OCI-LY3 (cell line): ENCODE measurements at regions not wholly inside any gene's neighbourhood (a gene's known extent, or its start where the extent isn't known, plus 50 kb on each side); places are given as distances from the start of the nearest gene placed in this dataset.

Source experiments
- H2AFZ ChIP-seq: fragments of 200-600, 300-600 bp; shearing (Covaris generic); 2 replicates; pipeline ENCODE4 v1.6.0; 2014; ENCODE audit warnings: antibody characterized with exemption, low read depth, low read length
- H3K27ac ChIP-seq: fragments of 200-600, 300-600 bp; sonication (generic); 2 replicates; pipeline ENCODE4 v1.5.1; 2014; ENCODE audit warnings: mild to moderate bottlenecking, low read length, moderate library complexity, mixed read lengths
- H3K27me3 ChIP-seq: fragments of 200-600, 300-600 bp; sonication (generic); 2 replicates; pipeline ENCODE4 v1.6.1; 2014; ENCODE audit warnings: low read depth, low read length, mixed read lengths
- H3K36me3 ChIP-seq: fragments of 200-600, 300-600 bp; sonication (generic); replicated peaks from 2 replicates; pipeline ENCODE3; 2014; ENCODE audit warnings: low read depth, low read length, mixed read lengths
- H3K4me1 ChIP-seq: fragments of 300-600, 200-600 bp; sonication (generic); 2 replicates; pipeline ENCODE4 v1.6.1; 2014; ENCODE audit warnings: low read length, mixed read lengths
- H3K4me2 ChIP-seq: fragments of 200-600, 300-600 bp; sonication (generic); 2 replicates; pipeline ENCODE4 v1.6.1; 2014; ENCODE audit warnings: low read length, mixed read lengths
- H3K4me3 ChIP-seq: fragments of 300-600, 200-600 bp; sonication (generic); 2 replicates; pipeline ENCODE4 v1.5.1; 2014; ENCODE audit warnings: antibody characterized with exemption, mild to moderate bottlenecking, low read length, moderate library complexity
- H3K79me2 ChIP-seq: fragments of 300-600, 200-600 bp; shearing (Covaris generic); 2 replicates; pipeline ENCODE4 v1.6.1; 2014; ENCODE audit warnings: mild to moderate bottlenecking, low read length, mixed read lengths
- H3K9ac ChIP-seq: fragments of 300-600, 200-600 bp; shearing (Covaris generic); 2 replicates; pipeline ENCODE4 v1.6.0; 2014; ENCODE audit warnings: mild to moderate bottlenecking, low read length, moderate library complexity
- H3K9me3 ChIP-seq: fragments of 200-600, 300-600 bp; shearing (Covaris generic); 2 replicates; pipeline ENCODE4 v1.6.1; 2014; ENCODE audit warnings: low read length, mixed read lengths; ENCODE audit not compliant: insufficient read depth
- H4K20me1 ChIP-seq: fragments of 200-600, 300-600 bp; sonication (generic); 2 replicates; pipeline ENCODE4 v1.6.1; 2016; ENCODE audit warnings: low read length, mixed read lengths; ENCODE audit not compliant: insufficient read depth
- EZH2phosphoT487 ChIP-seq: fragments of 200-600 bp; shearing (Covaris generic); IDR thresholded peaks from 2 replicates; pipeline ENCODE4 v1.6.1; 2018; ENCODE audit warnings: antibody characterized with exemption, mixed run types, low read depth
- TF ChIP-seq, protein P1 (sequence below): fragments of 200-600, 300-600 bp; sonication (generic); IDR thresholded peaks from 2 replicates; pipeline ENCODE4 v1.5.1; 2014; ENCODE audit warnings: antibody characterized with exemption, low read length, low read depth

GRCh38 chr20:46799781-46800408 is 90.4 kb downstream of the SLC2A10 start:
- TF ChIP-seq EZH2phosphoT487 = no peak
- TF ChIP-seq, protein P1, sequence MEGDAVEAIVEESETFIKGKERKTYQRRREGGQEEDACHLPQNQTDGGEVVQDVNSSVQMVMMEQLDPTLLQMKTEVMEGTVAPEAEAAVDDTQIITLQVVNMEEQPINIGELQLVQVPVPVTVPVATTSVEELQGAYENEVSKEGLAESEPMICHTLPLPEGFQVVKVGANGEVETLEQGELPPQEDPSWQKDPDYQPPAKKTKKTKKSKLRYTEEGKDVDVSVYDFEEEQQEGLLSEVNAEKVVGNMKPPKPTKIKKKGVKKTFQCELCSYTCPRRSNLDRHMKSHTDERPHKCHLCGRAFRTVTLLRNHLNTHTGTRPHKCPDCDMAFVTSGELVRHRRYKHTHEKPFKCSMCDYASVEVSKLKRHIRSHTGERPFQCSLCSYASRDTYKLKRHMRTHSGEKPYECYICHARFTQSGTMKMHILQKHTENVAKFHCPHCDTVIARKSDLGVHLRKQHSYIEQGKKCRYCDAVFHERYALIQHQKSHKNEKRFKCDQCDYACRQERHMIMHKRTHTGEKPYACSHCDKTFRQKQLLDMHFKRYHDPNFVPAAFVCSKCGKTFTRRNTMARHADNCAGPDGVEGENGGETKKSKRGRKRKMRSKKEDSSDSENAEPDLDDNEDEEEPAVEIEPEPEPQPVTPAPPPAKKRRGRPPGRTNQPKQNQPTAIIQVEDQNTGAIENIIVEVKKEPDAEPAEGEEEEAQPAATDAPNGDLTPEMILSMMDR = no peak
- H3K36me3 ChIP-seq = no peaks in the 10 kb centered on the region
- H3K79me2 ChIP-seq = no peaks in the 10 kb centered on the region
- H3K4me1 ChIP-seq = no peaks in the 10 kb centered on the region
- no peaks in the 10 kb centered on the region for H4K20me1 ChIP-seq
- peaks cover 33% of the 10 kb centered on the region for H3K27me3 ChIP-seq
- no peak overlapping the region for H3K4me2 ChIP-seq
- H3K4me3 ChIP-seq = no peak overlapping the region
- no peak overlapping the region for H2AFZ ChIP-seq
- H3K9ac ChIP-seq = no peak overlapping the region
- no peak overlapping the region for H3K27ac ChIP-seq
- H3K9me3 ChIP-seq = no peaks in the 10 kb centered on the region

DNA sequence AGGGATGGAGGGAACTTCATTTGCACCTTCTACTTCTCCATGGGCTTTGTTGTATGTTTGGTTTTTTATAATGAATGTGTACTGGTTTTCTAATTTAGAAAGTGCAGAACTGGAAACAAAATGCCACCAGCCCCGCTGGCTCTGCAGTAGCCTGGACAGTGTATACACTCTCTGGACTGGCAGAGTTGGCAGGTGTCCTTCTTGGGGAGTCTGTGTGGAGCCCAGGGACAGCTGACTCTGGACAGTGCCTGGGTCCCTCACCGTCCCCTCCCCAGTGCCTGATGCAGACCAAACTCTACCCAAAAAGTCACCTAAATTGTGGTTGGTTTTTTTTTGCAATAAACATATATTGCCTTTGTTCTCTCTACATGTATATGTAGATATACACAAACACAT is 91.0 kb downstream of the SLC2A10 start:
- H3K9me3 ChIP-seq = no peaks in the 10 kb centered on the region
- TF ChIP-seq EZH2phosphoT487 = no peak
- TF ChIP-seq, protein P1 = no peak
- H2AFZ ChIP-seq = no peak overlapping the region
- no peak overlapping the region for H3K4me3 ChIP-seq
- H3K9ac ChIP-seq = no peak overlapping the region
- H3K79me2 ChIP-seq = no peaks in the 10 kb centered on the region
- H3K36me3 ChIP-seq = no peaks in the 10 kb centered on the region
- no peak overlapping the region for H3K27ac ChIP-seq
- H3K4me1 ChIP-seq = no peaks in the 10 kb centered on the region
- peaks cover 33% of the 10 kb centered on the region for H3K27me3 ChIP-seq
- no peak overlapping the region for H3K4me2 ChIP-seq
- no peaks in the 10 kb centered on the region for H4K20me1 ChIP-seq

GRCh38 chr20:46801003-46801702 is 91.7 kb downstream of the SLC2A10 start:
- H3K4me1 ChIP-seq = no peaks in the 10 kb centered on the region
- H3K9ac ChIP-seq = no peak overlapping the region
- H3K79me2 ChIP-seq = no peaks in the 10 kb centered on the region
- no peaks in the 10 kb centered on the region for H3K36me3 ChIP-seq
- no peak overlapping the region for H3K4me2 ChIP-seq
- no peak overlapping the region for H3K4me3 ChIP-seq
- H3K9me3 ChIP-seq = no peaks in the 10 kb centered on the region
- no peak overlapping the region for H2AFZ ChIP-seq
- TF ChIP-seq, protein P1 = no peak
- no peak for TF ChIP-seq EZH2phosphoT487
- no peaks in the 10 kb centered on the region for H4K20me1 ChIP-seq
- H3K27ac ChIP-seq = no peak overlapping the region
- H3K27me3 ChIP-seq = peaks cover 33% of the 10 kb centered on the region

GRCh38 chr20:46802722-46803121 is 91.9 kb upstream of the EYA2 start:
- Histone ChIP-seq H2AFZ (no peak overlapping the region), H3K27me3 (peaks cover 33% of the 10 kb centered on the region), H3K79me2 (no peaks in the 10 kb centered on the region), H3K27ac (no peak overlapping the region), H3K4me2 (no peak overlapping the region), H4K20me1 (no peaks in the 10 kb centered on the region), H3K9ac (no peak overlapping the region), H3K9me3 (no peaks in the 10 kb centered on the region), H3K4me3 (no peak overlapping the region), H3K36me3 (no peaks in the 10 kb centered on the region), H3K4me1 (no peaks in the 10 kb centered on the region)
- TF ChIP-seq, protein P1 = no peak
- TF ChIP-seq EZH2phosphoT487 = no peak
